ENCODE measurements at regions not wholly inside any gene's neighbourhood (a gene's known extent, or its start where the extent isn't known, plus 50 kb on each side); places are given as distances from the start of the nearest gene placed in this dataset.

GRCh38 chr4:186954956-186955355 lies 231.3 kb upstream of the FAT1 start:
- TF ChIP-seq CTCF (IDR thresholded peaks at IDR 0.05): no peak
- TF ChIP-seq POLR2A (IDR thresholded peaks at IDR 0.05): no peak
